ENCODE measurements at regions not wholly inside any gene's neighbourhood (a gene's known extent, or its start where the extent isn't known, plus 50 kb on each side); places are given as distances from the start of the nearest gene placed in this dataset.

GRCh38 chr7:19375976-19376375 lies 230.8 kb upstream of the FERD3L start (continued):
- no peak for TF ChIP-seq USF2 (IDR thresholded peaks at IDR 0.05; ENCODE audit: low read length)
- TF ChIP-seq ATF3 (IDR thresholded peaks at IDR 0.05; ENCODE audit: insufficient read depth, low read depth, low read length), result no peak

Measured in H1 (cell line).